Mammary epithelial cell (primary cell): ENCODE measurements at regions not wholly inside any gene's neighbourhood (a gene's known extent, or its start where the extent isn't known, plus 50 kb on each side); places are given as distances from the start of the nearest gene placed in this dataset.
"Not testable (repeated sequence)": the region's sequence is repeated elsewhere in the genome, so short reads cannot be mapped to it uniquely, and the experiment has no call there.

ENCODE experiments used
- CTCF ChIP-seq, 2 donors: IDR thresholded peaks in 1 of 2; conservative IDR thresholded peaks in 1 of 2; 2 replicates each; pipeline ENCODE4 v1.5.1; 2011 to 2012; ENCODE audit warnings: inconsistent platforms in 2 of 2, low read length in 2 of 2, mild to moderate bottlenecking in 2 of 2, control low read depth in 1 of 2, low read depth in 1 of 2; ENCODE audit not compliant: insufficient read depth in 1 of 2; ENCODE audit errors: extremely low read depth in 1 of 2
- EZH2 ChIP-seq: IDR thresholded peaks from 2 replicates; pipeline ENCODE4 v1.6.1; 2012; ENCODE audit warnings: low read length, inconsistent platforms, borderline replicate concordance

GRCh38 chr10:80728354-80728753 lies 190.7 kb downstream of the SH2D4B start:
- TF ChIP-seq CTCF (conservative IDR thresholded peaks at IDR 0.05 in 1 of 2, IDR thresholded peaks at IDR 0.05 in 1 of 2; ENCODE audit: extremely low read depth in 1 of 2, insufficient read depth in 1 of 2, low read depth in 1 of 2, low read length in 2 of 2); EZH2: not testable (repeated sequence)
